Urinary bladder (tissue), 3 donors: ENCODE measurements at regions not wholly inside any gene's neighbourhood (a gene's known extent, or its start where the extent isn't known, plus 50 kb on each side); places are given as distances from the start of the nearest gene placed in this dataset.
"Not testable (repeated sequence)": the region's sequence is repeated elsewhere in the genome, so short reads cannot be mapped to it uniquely, and the experiment has no call there.

Source experiments
- DNase-seq: peaks from one replicate; pipeline ENCODE4 v3.0.0-alpha.2; 2015; ENCODE audit errors: extremely low spot score
- H3K27ac ChIP-seq: one replicate; pipeline ENCODE4 v1.5.1; 2013; ENCODE audit warnings: low read depth, mild to moderate bottlenecking, moderate library complexity
- H3K36me3 ChIP-seq: one replicate; pipeline ENCODE4 v1.6.1; 2013; ENCODE audit warnings: mild to moderate bottlenecking, moderate library complexity; ENCODE audit not compliant: insufficient read depth
- H3K4me1 ChIP-seq: one replicate; pipeline ENCODE4 v1.6.1; 2013; ENCODE audit warnings: mild to moderate bottlenecking, moderate library complexity; ENCODE audit not compliant: insufficient read depth
- H3K4me3 ChIP-seq: one replicate; pipeline ENCODE4 v1.5.1; 2013; ENCODE audit warnings: low read depth, low read length
- WGBS: extraction: QIAGEN DNeasy Blood & Tissue Kit; methylation state at CpG from one replicate; pipeline ENCODE4 v1.1.7; 2013; 5-methylcytosine and 5-hydroxymethylcytosine counted together
- donor health status: healthy with polysubstance abuse.
- donor health status: healthy.

GRCh38 chr5:92145852-92146251 lies 762.7 kb upstream of the ARRDC3 start:
- no peak overlapping the region for H3K4me3 ChIP-seq
- no peak overlapping the region for H3K27ac ChIP-seq
- H3K4me1 ChIP-seq, result no peaks in the 10 kb centered on the region
- no peak for DNase-seq
- WGBS, result 69% methylated on average over 3 of the region's 3 CpGs
- no peaks in the 10 kb centered on the region for H3K36me3 ChIP-seq

DNA sequence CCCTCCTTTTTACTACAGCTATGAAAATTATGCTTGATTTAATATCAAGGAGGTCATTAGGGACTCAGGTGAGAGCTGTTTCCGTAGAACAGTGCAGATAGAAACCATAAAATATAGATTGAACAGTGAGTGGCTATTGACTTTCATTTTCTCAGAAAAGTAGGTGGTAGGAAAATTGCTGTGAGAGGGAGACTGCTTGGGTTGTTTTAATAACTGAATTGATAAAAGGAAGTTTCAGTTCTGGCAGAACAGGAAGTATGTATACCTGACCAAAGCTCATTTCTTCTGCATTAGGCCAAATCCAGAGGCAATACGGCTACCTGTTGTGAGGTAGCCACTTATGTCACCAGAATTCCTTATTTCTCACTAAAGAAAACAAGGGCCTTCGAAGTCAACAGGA lies 761.7 kb upstream of the ARRDC3 start:
- Histone ChIP-seq H3K4me1 (no peaks in the 10 kb centered on the region), H3K27ac (no peak overlapping the region), H3K4me3 (no peak overlapping the region), H3K36me3 (no peaks in the 10 kb centered on the region)
- WGBS, result 82% methylated on average over 3 of the region's 3 CpGs
- no peak for DNase-seq

- not testable (repeated sequence) for H3K4me1 ChIP-seq, H3K36me3 ChIP-seq, H3K27ac ChIP-seq, H3K4me3 ChIP-seq, DNase-seq
- WGBS, result 79% methylated on average over 5 of the region's 5 CpGs
Measured at GRCh38 chr5:92132294-92132908, 749.3 kb upstream of the ARRDC3 start.

GRCh38 chr5:92126182-92126581 lies 743.1 kb upstream of the ARRDC3 start:
- H3K27ac ChIP-seq, result no peak overlapping the region
- no peak for DNase-seq
- WGBS, result 61% methylated on average over 1 of the region's 1 CpG

DNA sequence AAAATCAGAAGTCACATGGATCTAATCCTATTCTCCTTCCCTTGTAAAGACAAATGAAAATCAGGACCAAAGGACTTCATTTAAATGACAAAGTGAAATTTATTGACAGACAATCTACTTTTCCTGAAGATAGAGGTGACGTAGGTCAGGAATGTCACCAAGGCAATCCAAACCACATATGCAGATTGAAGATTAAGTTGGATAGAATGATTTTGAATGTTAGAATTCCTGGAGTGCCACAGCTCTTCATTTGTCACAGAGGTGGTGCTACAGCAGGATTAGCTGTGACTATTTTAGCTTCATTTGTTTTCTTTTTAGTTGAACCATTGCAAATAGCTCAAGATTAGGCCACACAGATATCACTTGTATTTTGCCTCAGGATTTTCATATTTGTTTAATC lies 736.0 kb upstream of the ARRDC3 start:
- H3K4me1 ChIP-seq, result no peaks in the 10 kb centered on the region
- DNase-seq, result no peak
- H3K27ac ChIP-seq, result no peak overlapping the region
- no peak overlapping the region for H3K4me3 ChIP-seq
- 85% methylated on average over 1 of the region's 1 CpG for WGBS
- no peaks in the 10 kb centered on the region for H3K36me3 ChIP-seq

More at GRCh38 chr5:92126182-92126581, 743.1 kb upstream of the ARRDC3 start:
- Histone ChIP-seq H3K4me1 (no peaks in the 10 kb centered on the region), H3K4me3 (no peak overlapping the region), H3K36me3 (no peaks in the 10 kb centered on the region)

GRCh38 chr5:92106808-92107207 lies 723.7 kb upstream of the ARRDC3 start:
- H3K4me3 ChIP-seq, result no peak overlapping the region
- DNase-seq, result no peak
- no peak overlapping the region for H3K27ac ChIP-seq
- no peaks in the 10 kb centered on the region for H3K4me1 ChIP-seq
- H3K36me3 ChIP-seq, result no peaks in the 10 kb centered on the region
- WGBS, result 54% methylated on average over 1 of the region's 1 CpG

GRCh38 chr5:92104126-92104525 lies 721.0 kb upstream of the ARRDC3 start:
- no peak for DNase-seq
- Histone ChIP-seq H3K4me1 (no peaks in the 10 kb centered on the region), H3K4me3 (no peak overlapping the region), H3K36me3 (no peaks in the 10 kb centered on the region), H3K27ac (no peak overlapping the region)

GRCh38 chr5:92102313-92102712 lies 719.2 kb upstream of the ARRDC3 start:
- Histone ChIP-seq H3K27ac (no peak overlapping the region), H3K4me3 (no peak overlapping the region), H3K4me1 (no peaks in the 10 kb centered on the region), H3K36me3 (no peaks in the 10 kb centered on the region)
- DNase-seq, result no peak
- WGBS, result 83% methylated on average over 3 of the region's 3 CpGs

DNA sequence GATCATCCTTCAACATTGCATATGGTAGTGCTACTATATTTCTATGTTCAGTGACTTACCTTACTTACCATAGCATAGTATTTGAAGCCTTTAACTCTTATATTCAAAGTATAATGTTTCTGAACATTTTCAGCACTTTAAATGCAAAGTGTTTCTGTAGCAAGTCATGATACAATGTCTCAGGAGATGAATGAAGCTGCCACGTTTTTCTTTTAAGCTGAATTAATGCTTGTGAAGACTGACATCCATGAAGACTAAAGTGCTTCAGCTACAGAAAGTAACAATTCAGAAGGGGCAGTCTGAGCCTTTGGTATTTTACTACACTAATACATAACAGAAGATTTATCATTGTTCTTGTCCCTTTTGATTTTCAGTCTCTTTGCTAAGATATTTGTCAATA lies 709.1 kb upstream of the ARRDC3 start:
- Histone ChIP-seq H3K27ac (no peak overlapping the region), H3K4me1 (no peaks in the 10 kb centered on the region), H3K36me3 (no peaks in the 10 kb centered on the region), H3K4me3 (no peak overlapping the region)
- DNase-seq, result no peak
- 47% methylated on average over 1 of the region's 1 CpG for WGBS

DNA sequence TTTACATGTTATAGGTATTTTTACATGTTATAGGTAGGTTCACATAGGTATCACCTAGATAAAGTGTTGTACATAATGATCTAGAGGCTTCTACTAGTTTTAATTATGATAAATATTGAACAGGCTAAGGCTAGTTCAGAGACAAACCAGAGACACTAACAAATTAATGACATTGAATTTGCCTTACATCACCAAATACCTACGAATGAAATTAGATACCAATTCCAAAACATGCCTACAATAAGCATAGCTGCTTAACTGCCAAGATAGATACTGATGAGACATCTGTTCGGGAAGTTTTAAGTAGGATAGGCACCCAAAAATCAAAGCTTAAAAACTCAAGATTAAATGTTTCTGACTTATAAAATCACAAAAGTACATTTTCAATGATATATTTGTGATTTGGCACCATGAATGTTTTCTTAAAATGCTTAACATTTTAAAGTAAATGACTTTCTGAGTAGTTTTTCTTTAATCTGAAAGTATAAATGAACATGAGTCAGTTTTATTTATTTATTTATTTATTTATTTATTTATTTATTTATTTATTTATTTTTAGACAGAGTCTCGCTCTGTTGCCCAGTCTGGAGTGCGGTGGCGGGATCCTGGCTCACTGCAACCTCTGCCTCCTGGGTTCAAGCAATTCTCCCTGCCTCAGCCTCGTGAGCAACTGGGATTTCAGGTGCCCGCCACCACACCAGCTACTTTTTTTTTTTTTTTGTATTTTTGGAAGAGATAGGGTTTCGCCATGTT lies 703.1 kb upstream of the ARRDC3 start:
- Histone ChIP-seq H3K4me3 (no peak overlapping the region), H3K36me3 (no peaks in the 10 kb centered on the region), H3K4me1 (no peaks in the 10 kb centered on the region), H3K27ac (no peak overlapping the region)
- no peak for DNase-seq
- 83% methylated on average over 8 of the region's 8 CpGs for WGBS

- no peaks in the 10 kb centered on the region for H3K4me1 ChIP-seq
- no peak overlapping the region for H3K4me3 ChIP-seq
- 83% methylated on average over 7 of the region's 7 CpGs for WGBS
- DNase-seq, result no peak
- no peaks in the 10 kb centered on the region for H3K36me3 ChIP-seq
- H3K27ac ChIP-seq, result no peak overlapping the region
Measured at GRCh38 chr5:92081958-92082712, 699.0 kb upstream of the ARRDC3 start.

- H3K27ac ChIP-seq, result no peak overlapping the region
- DNase-seq, result no peak
- WGBS, result 24% methylated on average over 2 of the region's 2 CpGs
- H3K4me1 ChIP-seq, result no peaks in the 10 kb centered on the region
- H3K36me3 ChIP-seq, result no peaks in the 10 kb centered on the region
- no peak overlapping the region for H3K4me3 ChIP-seq
Measured at GRCh38 chr5:92070786-92071185, 687.7 kb upstream of the ARRDC3 start.

DNA sequence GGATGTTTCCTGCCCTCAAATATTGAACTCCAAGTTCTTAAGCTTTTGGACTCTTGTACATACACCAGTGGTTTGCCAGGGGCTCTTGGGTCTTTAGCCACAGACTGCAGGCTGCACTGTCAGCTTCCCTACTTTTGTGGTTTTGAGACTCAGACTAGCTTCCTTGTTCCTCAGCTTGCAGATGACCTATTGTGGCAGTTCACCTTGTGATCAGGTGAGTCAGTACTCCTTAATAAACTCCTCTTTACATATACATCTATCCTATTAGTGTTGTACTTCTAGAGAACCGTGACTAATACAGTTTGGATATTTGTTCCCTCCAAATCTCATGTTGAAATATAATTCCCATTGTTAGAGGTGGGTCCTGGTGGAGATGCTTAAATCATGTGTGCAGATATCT lies 681.9 kb upstream of the ARRDC3 start:
- H3K27ac ChIP-seq, result no peak overlapping the region
- 82% methylated on average over 1 of the region's 1 CpG for WGBS
- no peak overlapping the region for H3K4me3 ChIP-seq

GRCh38 chr5:92051741-92052140 lies 668.6 kb upstream of the ARRDC3 start:
- Histone ChIP-seq H3K4me3 (no peak overlapping the region), H3K4me1 (no peaks in the 10 kb centered on the region), H3K27ac (no peak overlapping the region), H3K36me3 (no peaks in the 10 kb centered on the region)
- no peak for DNase-seq

More for the DNA sequence above, 681.9 kb upstream of the ARRDC3 start:
- H3K4me1 ChIP-seq, result no peaks in the 10 kb centered on the region
- H3K36me3 ChIP-seq, result no peaks in the 10 kb centered on the region
- no peak for DNase-seq
